GM19463 (cell line): ENCODE measurements at regions not wholly inside any gene's neighbourhood (a gene's known extent, or its start where the extent isn't known, plus 50 kb on each side); places are given as distances from the start of the nearest gene placed in this dataset.
"Not testable (repeated sequence)": the region's sequence is repeated elsewhere in the genome, so short reads cannot be mapped to it uniquely, and the experiment has no call there.

Source experiments
- ATAC-seq: cut with Tn5 transposase; IDR thresholded peaks from one replicate; pipeline ENCODE4 v1.9.1; 2021; ENCODE audit warnings: mild to moderate bottlenecking, moderate library complexity; ENCODE audit not compliant: unreplicated experiment

DNA sequence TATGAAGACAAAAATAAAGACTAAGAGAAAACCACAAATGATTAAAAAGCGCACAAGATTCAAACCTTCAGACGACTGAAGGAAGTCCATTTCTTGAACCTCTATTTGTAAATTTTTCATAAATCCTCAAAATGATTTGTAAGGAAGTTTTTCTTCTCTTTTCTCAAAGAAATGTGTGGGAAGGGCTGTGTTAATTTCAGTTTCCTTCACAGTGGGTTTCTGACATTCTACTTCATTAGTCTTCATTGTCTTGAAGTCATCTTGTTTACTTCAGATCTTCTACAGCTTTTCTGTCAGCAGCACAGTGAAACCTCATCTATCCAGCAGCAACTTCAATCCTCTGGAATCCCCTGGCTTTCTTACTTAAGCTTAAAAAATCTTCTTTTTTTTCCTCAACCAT, 87.6 kb upstream of the MYLIP start:
- no peak for ATAC-seq

DNA sequence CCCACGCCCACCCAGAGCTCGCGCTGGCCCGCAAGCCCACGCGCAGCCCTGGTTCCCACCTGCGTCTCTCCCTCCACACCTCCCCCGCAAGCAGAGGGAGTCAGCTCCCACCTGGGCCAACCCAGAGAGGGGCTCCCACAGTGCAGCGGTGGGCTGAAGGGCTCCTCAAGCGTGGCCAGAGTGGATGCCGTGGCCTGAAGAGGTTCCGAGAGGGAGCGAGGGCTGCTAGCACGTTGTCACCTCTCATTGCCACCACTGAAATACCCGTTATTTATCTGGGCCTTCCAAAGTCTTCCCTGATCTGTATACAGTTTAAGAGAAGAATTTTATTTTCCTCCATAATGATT, 88.3 kb upstream of the MYLIP start:
- ATAC-seq, result no peak

DNA sequence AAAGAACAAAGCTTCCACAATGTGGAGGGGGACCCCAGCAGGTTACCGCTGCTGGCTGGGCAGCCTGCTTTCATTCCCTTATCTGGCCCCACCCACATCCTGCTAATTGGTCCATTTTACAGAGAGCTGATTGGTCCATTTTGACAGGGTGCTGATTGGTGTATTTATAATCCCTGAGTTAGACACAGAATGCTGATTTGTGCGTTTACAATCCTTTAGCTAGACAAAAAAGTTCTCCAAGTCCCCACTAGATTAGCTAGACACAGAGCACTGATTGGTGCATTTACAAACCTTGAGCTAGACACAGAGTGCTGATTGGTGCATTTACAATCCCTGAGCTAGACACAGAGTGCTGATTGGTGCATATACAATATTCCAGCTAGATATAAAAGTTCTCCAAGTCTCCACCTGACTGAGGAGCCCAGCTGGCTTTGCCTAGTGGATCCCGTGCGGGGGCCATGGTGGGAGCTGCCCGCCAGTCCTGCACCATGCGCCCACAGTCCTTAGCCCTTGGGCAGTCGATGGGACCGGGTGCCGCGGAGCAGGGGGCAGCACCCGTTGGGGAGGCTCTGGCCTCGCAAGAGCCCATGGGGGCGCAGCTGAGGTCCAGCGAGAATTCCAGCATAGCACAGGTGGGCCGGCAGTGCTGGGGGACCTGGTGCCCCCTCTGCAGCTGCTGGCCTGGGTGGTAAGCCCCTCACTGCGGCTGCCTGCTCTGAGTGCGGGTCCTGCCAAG, 88.8 kb upstream of the MYLIP start:
- ATAC-seq, result not testable (repeated sequence)

DNA sequence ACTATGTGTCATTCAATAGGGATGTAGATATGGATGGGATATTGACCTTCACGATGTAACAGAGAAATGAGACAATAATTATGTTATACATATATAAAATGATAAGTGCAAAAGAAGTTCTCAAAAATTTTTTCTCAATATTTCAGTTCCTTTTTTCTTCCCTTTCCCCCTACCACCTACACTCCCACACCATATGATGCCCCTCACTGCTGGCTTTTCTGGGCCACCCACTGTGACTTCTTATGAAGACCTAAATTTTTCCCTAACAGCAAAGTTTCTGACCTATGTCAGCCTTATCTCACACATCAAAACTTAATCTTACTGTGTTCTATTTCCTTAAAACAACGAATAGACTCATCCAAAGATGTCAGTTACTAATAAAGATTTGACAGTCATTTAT, 89.9 kb upstream of the MYLIP start:
- no peak for ATAC-seq

DNA sequence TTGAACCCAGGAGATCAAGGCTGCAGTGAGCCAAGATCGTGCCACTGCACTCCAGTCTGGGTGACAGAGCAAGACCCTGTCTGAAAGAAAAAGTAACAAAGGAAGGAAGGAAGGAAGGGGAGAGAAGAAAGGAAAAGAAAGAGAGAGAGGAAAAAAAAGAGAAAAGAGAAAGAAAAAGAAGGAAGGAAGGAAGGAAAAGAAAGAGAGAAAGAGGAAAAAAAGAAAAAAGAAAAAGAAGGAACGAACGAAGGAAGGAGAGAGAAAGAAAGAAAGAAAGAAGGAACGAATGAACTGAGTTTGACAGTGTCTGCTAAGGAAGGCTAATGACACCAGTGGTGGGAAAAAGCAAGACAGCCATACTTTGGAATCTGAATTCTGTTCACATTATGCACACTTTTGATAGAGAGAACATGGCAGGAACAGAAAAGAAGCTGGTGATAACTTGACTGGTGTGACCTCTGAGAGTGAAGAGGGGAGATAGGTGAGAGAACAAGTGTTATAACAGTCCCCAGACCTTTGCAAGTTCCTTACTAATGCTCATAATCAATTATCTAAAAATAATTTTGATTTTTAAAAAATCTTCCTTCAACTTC, 93.3 kb upstream of the MYLIP start:
- ATAC-seq, result no peak

DNA sequence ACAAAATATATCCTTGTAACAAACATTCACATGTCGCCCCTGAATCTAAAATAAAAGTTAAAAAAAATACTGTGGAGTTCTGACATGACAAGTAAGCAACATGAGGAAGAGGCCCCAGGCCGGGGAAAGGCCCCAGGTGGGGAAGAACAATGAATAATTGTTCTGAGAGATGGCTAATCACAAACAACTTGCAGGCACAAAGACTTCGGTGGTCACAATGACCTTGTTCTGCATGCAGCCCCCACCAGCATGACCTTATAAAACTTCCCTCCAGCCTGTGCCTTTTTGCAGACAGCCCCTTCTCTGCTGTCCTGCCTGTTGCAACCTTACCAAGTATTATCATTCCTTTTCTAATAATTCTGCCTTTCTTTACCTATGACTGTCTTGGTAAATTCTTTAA, 95.7 kb upstream of the MYLIP start:
- ATAC-seq, result no peak

DNA sequence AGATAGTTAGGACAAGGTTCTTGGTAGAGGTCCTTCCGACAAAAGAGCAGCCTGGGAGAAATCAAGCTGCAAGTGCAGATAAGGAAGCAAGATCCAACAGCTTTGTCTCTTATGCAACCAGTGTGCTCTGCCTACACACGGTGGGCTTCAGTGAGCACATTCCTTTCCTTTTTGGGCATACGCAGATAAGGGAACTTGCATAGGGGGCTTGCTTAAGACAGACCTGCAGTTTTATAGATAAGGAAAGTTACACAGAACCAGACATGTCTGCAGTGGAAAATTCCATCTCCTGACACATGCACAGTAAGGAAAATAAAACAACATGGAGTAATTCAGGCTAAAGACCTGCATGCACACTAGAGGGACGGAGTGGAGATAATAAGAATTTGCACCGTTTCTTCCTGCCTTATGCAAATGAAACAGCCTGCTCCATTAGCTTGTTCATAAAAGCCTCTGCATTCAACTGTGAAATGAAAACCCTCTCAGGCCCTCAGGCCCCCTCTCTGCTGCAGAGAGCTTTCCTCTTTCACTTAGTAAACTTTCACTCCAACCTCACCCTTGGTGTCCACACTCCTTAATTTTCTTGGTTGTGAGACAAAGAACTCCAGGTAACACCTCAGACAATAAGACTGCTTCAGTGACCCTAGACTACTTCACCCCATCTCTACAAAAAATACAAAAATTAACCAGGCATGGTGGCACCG, 97.5 kb upstream of the MYLIP start:
- ATAC-seq, result no peak

DNA sequence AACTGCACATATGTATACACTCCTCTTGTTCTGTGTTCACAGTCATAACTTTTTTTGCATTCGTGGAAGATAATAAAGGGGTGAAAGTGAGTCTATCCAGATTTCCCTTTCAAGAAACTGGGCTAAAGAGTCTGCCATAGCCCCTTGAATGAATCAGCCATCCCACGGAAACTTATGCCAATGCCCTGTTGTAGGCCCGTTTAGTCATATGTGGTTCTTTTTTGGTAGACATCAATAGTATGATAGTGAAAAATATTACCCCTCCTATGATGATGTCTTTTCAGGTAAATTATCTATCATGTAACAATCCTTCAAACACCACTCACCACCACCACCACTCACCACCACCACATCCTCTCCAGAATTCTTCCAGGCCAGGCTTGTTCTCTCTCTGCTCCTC, 99.9 kb upstream of the MYLIP start:
- ATAC-seq, result no peak

DNA sequence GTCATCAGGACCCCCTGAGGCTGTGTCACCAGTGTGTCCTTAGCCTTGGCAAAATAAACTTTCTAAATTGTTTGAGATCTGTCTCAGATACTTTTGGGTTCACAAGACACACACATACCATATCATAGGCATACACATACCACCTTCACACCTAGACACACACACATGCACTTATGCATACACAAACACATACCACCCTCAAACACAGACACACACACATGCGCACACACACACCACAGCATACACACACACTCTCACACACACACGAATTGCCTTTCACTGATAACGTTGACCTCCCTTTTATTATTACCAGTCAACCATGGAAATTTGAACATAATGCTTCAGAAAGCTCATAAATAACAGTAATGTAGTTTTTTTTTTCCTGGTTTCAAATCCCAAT, 108.6 kb upstream of the MYLIP start:
- ATAC-seq, result no peak

DNA sequence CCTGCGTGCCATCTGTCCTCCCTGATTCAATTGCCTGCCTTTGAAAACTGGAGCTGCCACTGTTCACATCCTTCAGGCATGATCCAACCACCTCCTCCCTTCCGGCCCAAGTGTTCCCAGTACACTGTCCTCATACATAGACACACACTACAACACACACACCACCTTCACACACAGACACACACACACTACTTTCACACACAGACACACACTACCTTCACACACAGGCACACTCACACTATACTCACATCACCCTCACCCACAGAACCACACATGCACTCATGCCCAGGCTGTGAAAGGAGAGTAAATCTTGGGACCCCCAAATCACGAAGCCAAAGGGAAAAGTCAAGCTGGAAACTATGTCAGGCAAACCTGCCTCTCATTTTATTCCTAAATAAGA, 109.4 kb upstream of the MYLIP start:
- ATAC-seq, result no peak

DNA sequence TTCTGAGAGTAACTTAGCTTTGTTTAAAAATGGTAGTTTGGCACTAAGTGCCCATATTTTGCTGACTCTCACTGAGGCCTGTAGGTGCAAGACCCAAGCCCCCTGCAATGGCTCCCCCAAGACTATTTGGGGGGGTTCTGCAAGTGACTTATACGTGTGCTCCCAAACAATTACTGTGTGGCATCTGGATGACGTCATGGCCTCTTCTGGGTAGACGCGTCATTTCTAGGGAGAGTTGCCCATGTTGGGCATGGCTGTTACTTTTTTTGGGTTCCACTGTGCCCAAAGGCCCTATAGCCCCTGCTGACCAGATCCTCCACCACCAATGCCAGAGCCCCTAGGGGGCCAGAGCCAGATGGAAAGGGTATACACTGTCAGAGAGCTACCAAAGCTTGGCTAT, 110.3 kb upstream of the MYLIP start:
- ATAC-seq, result no peak

DNA sequence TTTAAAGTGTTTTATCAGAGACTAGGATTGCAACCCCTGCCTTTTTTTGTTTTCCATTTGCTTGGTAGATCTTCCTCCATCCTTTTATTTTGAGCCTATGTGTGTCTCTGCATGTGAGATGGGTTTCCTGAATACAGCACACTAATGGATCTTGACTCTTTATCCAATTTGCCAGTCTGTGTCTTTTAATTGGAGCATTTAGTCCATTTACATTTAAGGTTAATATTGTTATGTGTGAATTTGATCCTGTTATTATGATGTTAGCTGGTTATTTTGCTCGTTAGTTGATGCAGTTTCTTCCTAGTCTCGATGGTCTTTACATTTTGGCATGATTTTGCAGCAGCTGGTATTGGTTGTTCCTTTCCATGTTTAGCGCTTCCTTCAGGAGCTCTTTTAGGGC, 114.6 kb upstream of the MYLIP start:
- not testable (repeated sequence) for ATAC-seq

DNA sequence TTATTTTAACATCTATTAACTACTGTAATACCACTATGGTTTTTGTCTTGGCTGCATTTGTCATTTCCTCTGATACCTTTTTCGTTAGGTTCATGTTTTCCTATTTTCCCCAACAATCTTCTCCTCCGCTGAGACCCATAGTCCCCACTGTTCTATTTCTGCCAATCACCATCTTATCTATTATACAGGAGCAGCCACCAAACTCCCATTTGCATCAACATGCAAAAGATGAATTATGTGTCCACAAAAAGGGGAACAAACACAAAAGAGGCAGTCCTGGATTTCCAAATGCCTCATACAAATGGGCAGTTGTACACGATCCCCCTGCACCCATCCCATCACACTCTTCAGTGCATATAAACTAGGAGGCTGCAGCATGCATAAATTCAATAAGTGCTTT, 121.7 kb upstream of the MYLIP start:
- no peak for ATAC-seq

DNA sequence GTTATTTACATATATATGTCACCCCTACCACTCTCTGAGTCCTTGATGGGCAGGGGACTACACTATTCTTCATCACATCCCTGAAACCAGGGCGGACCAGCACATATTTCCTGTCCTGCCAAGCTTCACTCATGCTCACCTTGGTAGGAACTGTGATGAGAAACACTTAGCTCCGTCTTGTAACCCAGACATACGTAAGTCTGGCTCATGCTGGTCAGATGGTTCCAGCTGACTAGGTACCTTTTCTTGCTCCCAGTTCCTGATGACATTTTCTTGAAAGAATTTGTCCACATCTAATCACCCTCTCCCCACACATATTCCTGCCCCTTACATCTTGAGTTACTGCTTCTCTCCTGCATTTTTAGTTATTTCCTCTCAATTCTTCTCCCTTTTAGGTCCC, 122.2 kb upstream of the MYLIP start:
- no peak for ATAC-seq

DNA sequence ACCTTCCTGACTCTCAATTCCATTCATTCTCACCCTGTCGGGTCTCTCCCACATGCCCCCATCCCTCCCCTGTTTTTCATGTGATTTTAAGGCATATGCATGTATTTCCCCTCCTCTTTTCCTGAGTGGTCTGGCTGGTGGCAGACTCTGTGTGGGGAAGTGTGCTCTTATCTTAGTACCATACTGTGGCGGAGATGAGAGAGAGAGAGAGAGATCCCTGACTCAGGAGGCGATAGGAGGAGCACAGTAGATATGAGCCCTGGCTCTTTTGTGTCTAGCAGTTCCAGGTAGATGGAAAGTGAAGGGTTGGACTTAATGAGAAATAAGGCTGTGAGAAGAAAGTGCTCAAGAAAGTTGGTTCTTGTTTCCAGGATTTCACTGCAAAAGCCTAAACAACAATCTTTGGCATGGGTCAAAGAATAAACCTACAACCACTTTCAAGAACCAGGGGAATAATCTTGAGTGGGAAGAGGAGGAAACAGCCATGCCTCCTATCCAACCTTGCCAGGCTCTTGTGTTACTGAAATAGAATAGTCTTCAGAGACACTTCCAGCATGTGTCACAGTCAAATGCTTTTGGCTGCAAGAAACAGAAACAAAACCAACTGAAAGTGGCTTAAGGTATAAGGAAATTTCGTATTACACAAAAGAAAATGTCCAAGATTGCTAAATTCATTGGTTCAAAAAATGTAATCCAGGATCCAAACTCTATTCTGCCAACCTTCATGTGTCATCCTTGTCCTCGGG, 123.8 kb upstream of the MYLIP start:
- ATAC-seq, result no peak

DNA sequence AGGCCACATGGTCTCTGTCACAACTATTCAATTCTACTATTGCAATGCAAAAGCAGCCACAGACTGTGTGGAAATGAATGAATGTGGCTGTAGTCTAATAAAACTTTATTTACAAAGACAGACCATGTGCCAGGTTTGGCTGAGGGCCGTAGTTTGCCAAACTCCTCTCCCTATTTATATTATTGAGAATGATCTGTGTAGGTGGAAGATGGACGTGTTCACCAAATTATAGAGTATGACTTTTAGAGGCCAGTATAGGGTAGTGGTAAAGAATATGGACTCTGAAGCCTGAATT, 125.7 kb upstream of the MYLIP start:
- ATAC-seq, result no peak

DNA sequence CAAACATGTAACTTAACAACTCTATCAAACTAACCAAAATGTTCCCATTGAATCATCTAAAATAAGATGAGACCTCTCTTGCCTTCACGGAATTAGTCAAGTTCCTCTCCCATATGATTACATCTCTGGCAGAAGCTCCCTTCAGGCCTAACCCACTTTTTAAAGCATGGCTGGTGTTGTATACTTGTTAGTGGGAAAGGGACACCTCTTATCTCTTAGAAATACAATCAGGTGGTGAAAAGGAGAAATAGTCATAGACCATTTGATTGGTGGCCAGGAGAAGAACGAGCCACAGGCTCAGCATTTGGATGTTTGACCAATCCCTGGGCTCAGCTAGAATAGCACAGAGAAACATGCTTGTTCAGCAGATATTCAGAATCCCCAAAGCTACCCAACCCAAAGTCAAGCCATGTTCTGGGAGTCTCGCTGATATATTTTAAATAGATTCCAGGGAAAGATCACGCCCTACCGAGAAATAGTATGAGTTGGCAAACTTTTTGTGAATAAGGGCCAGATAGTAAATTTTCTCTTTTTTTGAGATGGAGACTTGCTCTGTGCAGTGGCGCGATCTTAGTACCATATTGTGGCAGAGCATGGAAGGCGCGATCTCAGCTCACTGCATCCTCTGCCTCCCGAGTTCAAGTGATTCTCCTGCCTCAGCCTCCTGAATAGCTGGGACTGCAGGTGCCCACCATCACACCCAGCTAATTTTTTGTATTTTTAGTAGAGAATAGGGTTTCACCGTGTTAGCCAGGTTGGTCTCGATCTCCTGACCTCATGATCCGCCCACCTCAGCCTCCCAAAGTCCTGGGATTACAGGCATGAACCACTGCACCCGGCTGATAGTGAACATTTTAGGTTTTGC, 126.3 kb upstream of the MYLIP start:
- no peak for ATAC-seq

DNA sequence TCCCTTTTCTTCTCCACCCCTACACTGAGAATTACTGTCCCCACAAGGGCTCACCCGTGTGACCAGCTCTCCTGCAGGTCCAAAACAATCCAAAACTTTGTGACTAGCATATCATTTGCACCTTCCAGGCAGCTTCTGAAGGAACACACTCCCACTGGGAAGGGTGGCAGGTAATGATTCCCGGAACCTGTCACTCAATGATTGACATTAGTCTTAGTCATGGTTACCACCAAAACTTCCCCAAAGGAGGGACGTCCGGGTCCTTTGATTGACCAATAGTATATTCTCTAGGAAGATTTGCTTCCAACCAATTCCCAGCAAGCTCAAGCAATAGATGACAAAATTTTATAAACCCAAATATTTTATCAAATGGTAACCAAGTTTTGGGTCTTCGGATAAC, 127.7 kb upstream of the MYLIP start:
- ATAC-seq, result no peak

DNA sequence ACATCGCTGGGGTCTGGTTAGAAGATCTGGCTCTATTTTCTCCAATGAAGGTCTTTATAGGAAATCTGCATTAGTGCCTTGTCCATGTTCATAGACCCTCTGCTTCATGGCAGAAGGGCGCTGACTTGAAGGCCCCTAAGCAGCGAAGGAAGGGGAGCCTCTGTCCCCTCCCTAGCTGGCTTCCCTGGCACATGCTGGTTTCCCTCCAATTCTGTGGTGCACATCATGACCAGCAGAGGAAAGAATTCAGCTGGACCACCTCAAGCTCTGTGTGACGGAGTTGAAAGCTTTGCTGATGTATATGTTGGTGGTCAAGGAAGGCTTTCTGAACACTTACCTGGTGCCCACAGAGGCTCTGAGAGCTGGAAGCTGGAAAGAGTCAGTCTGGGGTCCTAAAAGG, 129.7 kb upstream of the MYLIP start:
- ATAC-seq, result no peak

DNA sequence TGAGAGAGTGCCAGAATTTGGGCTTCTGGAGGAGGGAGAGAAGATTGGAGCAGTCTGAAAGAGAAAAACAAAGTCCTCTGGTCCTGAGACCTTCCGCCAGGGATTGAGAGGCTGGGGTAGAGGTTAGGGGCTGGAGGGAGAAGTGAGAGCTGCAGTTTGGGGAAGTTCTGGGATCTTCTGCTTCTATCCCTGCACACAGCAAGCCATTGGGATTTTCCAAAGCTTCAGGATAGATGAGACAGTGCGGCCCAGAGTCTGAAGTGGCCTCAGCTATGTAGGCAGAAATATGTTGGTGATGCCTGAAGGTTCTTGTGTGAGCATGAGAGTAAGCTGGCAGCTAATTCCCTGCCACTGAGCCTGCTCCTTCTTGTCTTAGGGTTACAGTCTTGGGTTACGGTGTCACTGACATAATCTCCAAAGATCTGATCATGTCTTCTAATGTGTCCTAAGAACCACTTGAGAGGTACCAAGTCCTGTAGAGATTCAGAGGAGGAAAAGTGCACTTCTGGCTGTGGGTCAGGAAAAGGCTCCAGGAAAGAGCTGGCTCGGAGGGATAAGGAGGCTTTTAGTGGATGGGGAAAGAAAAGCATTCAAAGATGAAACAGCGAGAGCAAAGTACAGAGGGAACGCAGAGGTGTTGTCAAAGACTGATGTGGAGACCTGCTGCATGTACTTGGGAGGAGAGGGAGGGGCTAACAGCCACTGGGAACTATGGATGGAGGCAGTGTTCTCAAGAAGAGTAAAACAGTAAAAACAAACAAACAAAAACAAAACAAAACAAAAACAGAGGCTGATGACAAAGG, 131.1 kb upstream of the MYLIP start:
- no peak for ATAC-seq
